ENCODE measurements at regions not wholly inside any gene's neighbourhood (a gene's known extent, or its start where the extent isn't known, plus 50 kb on each side); places are given as distances from the start of the nearest gene placed in this dataset.

- TF ChIP-seq POLR2A (IDR thresholded peaks at IDR 0.05) = no peak
- TF ChIP-seq CTCF (IDR thresholded peaks at IDR 0.05) = no peak
Measured at GRCh38 chr16:51763072-51763661, 612.1 kb upstream of the SALL1 start.

Data from breast epithelium (tissue), 3 donors.